ENCODE measurements at regions not wholly inside any gene's neighbourhood (a gene's known extent, or its start where the extent isn't known, plus 50 kb on each side); places are given as distances from the start of the nearest gene placed in this dataset.

DNA sequence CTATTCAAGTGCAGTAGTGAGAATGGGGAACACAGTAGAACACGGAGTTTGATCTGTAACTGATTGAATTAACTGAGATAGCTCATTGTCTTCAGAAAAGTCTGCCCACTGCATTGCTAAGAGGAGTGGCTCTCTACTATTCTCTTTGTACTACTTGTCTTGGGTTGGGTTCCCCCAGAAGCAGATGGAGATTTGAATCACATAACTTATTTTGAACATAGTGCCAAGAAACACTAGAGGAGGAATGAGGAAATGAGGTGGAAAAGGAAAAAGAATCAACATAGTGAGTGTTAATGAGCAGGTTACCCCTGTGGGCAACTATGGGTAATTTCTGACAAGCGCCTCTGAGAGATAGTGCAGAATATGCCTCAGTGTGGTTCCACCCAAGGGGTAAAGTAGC, 362.7 kb downstream of the STIM2 start:
- TF ChIP-seq, protein P1, sequence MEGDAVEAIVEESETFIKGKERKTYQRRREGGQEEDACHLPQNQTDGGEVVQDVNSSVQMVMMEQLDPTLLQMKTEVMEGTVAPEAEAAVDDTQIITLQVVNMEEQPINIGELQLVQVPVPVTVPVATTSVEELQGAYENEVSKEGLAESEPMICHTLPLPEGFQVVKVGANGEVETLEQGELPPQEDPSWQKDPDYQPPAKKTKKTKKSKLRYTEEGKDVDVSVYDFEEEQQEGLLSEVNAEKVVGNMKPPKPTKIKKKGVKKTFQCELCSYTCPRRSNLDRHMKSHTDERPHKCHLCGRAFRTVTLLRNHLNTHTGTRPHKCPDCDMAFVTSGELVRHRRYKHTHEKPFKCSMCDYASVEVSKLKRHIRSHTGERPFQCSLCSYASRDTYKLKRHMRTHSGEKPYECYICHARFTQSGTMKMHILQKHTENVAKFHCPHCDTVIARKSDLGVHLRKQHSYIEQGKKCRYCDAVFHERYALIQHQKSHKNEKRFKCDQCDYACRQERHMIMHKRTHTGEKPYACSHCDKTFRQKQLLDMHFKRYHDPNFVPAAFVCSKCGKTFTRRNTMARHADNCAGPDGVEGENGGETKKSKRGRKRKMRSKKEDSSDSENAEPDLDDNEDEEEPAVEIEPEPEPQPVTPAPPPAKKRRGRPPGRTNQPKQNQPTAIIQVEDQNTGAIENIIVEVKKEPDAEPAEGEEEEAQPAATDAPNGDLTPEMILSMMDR (conservative IDR thresholded peaks at IDR 0.05; ENCODE audit: low read depth in 2 of 2) = no peak
- no peak for TF ChIP-seq POLR2AphosphoS5 (IDR thresholded peaks at IDR 0.05; ENCODE audit: low read depth)
- TF ChIP-seq EZH2 (IDR thresholded peaks at IDR 0.05; ENCODE audit: low read depth, unreplicated experiment) = no peak
- TF ChIP-seq, protein P2, sequence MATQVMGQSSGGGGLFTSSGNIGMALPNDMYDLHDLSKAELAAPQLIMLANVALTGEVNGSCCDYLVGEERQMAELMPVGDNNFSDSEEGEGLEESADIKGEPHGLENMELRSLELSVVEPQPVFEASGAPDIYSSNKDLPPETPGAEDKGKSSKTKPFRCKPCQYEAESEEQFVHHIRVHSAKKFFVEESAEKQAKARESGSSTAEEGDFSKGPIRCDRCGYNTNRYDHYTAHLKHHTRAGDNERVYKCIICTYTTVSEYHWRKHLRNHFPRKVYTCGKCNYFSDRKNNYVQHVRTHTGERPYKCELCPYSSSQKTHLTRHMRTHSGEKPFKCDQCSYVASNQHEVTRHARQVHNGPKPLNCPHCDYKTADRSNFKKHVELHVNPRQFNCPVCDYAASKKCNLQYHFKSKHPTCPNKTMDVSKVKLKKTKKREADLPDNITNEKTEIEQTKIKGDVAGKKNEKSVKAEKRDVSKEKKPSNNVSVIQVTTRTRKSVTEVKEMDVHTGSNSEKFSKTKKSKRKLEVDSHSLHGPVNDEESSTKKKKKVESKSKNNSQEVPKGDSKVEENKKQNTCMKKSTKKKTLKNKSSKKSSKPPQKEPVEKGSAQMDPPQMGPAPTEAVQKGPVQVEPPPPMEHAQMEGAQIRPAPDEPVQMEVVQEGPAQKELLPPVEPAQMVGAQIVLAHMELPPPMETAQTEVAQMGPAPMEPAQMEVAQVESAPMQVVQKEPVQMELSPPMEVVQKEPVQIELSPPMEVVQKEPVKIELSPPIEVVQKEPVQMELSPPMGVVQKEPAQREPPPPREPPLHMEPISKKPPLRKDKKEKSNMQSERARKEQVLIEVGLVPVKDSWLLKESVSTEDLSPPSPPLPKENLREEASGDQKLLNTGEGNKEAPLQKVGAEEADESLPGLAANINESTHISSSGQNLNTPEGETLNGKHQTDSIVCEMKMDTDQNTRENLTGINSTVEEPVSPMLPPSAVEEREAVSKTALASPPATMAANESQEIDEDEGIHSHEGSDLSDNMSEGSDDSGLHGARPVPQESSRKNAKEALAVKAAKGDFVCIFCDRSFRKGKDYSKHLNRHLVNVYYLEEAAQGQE (IDR thresholded peaks at IDR 0.05; ENCODE audit: unreplicated experiment) = no peak
- TF ChIP-seq, protein P3, sequence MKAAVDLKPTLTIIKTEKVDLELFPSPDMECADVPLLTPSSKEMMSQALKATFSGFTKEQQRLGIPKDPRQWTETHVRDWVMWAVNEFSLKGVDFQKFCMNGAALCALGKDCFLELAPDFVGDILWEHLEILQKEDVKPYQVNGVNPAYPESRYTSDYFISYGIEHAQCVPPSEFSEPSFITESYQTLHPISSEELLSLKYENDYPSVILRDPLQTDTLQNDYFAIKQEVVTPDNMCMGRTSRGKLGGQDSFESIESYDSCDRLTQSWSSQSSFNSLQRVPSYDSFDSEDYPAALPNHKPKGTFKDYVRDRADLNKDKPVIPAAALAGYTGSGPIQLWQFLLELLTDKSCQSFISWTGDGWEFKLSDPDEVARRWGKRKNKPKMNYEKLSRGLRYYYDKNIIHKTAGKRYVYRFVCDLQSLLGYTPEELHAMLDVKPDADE (IDR thresholded peaks at IDR 0.05) = no peak
